AG04450 (cell line): ENCODE measurements at regions not wholly inside any gene's neighbourhood (a gene's known extent, or its start where the extent isn't known, plus 50 kb on each side); places are given as distances from the start of the nearest gene placed in this dataset.

Experiments
- CTCF ChIA-PET: fragments of 300-600, 350-600 bp; formaldehyde crosslinking; extraction: SDS; loops from one replicate; lab custom pipeline; 2022; ENCODE audit warnings: antibody characterized with exemption, inconsistent platforms; lab: Charles Lee
- POLR2A ChIA-PET: fragments of 350-600 bp; formaldehyde crosslinking; extraction: SDS; loops from one replicate; lab custom pipeline; 2021; ENCODE audit warnings: antibody characterized with exemption, inconsistent platforms; lab: Yijun Ruan, JAX
- DNase-seq: peaks from one replicate; pipeline ENCODE4 v3.0.0-alpha.2; 2011; ENCODE audit warnings: low read depth, low spot score
- H3K27ac ChIP-seq: one replicate; pipeline ENCODE4 v1.5.1; 2012; ENCODE audit warnings: low read depth, low read length, control low read depth
- H3K27me3 ChIP-seq: one replicate; pipeline ENCODE4 v1.6.0; 2012; ENCODE audit warnings: low read length; ENCODE audit not compliant: control insufficient read depth, insufficient read depth
- H3K4me3 ChIP-seq: 2 replicates; pipeline ENCODE4 v1.5.1; 2011; ENCODE audit warnings: mild to moderate bottlenecking, low read depth, low read length, control low read depth
- H3K9me3 ChIP-seq: 2 replicates; pipeline ENCODE4 v1.5.1; 2012; ENCODE audit warnings: low read length; ENCODE audit not compliant: control insufficient read depth, insufficient read depth
- TF ChIP-seq, protein P1 (sequence below): IDR thresholded peaks from 2 replicates; pipeline ENCODE4 v1.5.1; 2011; ENCODE audit warnings: low read depth, low read length, control low read depth, inconsistent platforms

DNA sequence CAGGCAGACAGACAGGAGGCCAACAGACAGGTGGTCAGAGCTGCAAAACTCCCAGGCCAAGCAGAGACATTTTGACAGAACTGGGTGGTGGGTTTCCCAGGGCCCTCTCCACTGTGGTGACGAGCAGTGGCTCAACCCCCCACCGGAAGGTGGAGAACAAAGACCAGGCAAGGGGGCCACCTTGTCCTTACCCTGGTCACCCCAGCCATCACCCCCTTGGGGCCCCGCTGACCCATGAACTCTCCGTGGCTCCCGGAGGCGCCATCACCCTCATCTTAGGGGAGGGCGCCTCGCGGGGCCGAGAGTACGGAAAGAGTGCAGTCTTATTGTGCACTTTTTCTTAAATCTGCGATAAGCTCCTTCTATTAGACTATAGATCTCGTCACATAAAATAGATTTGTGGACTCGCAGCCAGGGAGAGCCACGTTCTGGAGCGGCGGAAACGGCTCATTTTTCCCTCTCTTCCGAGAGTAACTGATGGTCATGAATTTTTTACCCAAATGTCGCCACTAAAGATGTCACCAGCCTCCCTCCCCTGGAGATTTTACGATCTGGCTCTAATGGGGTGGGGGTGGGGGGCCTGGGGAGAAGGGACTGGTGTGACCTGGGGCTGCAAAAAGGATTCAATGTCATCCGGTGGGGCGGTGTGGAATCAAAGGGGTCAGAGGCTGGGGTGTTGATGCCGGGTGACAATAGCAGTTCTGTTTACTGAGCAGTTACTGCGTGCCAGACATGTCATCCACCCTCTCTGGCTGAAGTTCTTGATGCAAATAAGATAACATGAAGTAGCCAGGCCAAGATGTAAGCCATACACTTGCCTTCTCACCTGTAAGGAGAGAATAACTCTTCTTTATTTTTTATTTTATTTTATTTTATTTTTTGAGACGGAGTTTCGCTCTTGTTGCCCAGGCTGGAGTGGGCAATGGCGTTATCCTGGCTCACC, 71.1 kb upstream of the MYL10 start:
- Histone ChIP-seq H3K27ac (no peak overlapping the region), H3K27me3 (peaks cover 36% of the 10 kb centered on the region), H3K4me3 (no peak overlapping the region), H3K9me3 (no peaks in the 10 kb centered on the region)
- TF ChIP-seq, protein P1, sequence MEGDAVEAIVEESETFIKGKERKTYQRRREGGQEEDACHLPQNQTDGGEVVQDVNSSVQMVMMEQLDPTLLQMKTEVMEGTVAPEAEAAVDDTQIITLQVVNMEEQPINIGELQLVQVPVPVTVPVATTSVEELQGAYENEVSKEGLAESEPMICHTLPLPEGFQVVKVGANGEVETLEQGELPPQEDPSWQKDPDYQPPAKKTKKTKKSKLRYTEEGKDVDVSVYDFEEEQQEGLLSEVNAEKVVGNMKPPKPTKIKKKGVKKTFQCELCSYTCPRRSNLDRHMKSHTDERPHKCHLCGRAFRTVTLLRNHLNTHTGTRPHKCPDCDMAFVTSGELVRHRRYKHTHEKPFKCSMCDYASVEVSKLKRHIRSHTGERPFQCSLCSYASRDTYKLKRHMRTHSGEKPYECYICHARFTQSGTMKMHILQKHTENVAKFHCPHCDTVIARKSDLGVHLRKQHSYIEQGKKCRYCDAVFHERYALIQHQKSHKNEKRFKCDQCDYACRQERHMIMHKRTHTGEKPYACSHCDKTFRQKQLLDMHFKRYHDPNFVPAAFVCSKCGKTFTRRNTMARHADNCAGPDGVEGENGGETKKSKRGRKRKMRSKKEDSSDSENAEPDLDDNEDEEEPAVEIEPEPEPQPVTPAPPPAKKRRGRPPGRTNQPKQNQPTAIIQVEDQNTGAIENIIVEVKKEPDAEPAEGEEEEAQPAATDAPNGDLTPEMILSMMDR, result no peak
- ChIA-PET POLR2A (no interaction called here), CTCF (interaction anchor here (0.6 kb wide), 1 partner anchor 488 kb away, joined by 3 read pairs; no protein-coding TSS in a partner anchor)
- DNase-seq, result no peak

DNA sequence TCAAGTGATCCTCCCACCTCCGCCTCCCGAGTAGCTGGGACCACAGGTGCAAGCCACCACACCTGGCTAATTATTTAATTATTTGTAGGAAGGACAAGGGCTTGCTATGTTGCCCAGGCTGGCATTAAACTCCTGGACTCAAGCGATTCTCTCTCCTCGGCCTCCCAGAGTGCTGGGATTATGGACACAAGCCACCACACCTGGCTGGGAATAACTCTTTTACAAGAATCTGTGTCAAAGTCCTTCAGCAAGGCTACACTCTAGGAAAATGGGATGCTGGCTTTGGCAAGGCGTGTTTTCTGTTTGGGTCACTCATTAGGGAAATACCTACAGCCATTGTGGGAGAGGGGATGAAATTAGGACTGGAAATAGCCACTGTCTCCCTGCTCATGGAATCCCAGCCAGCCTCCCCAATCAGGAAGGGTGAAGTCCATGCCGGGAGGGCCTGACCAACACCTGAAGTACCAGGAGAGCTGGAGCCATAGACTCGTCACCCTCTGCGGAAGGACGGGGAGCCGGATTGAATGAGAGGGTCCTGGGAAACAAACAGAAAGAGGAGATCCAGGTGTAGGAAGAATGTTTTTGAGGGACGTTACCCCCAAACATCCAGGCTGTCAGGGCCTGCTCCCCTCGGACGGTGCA, 72.2 kb upstream of the MYL10 start:
- TF ChIP-seq, protein P1, result no peak
- no peaks in the 10 kb centered on the region for H3K9me3 ChIP-seq
- no peak overlapping the region for H3K27ac ChIP-seq
- no peak for DNase-seq
- CTCF ChIA-PET, result interaction anchor here (2.8 kb wide), 1 partner anchor 13 kb away, joined by 10 read pairs; no protein-coding TSS in a partner anchor
- POLR2A ChIA-PET, result no interaction called here
- peaks cover 36% of the 10 kb centered on the region for H3K27me3 ChIP-seq
- H3K4me3 ChIP-seq, result no peak overlapping the region

DNA sequence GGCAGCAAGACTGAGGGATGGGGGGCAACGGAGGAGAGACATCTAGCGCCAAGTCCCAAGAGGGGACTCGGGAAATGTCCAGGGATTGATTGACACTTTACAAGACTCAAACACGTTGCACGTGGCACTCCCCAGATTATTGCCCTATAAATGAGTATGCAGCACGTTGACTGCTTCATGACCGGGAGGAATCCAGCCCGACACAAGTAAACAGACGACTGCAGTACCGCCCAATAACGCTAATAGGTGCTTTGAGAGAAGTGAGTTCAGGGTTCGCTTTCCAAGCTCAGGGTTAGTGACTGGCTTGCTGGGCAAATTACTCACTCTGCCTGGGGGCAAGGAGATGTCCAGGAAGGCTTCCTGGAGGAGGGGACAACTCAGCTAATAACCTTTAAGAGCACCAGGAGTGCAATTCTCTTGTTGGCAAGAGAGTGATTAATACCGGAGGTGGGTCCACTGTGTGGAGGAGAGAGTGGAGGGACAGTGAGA, 73.3 kb upstream of the MYL10 start:
- Histone ChIP-seq H3K27ac (no peak overlapping the region), H3K27me3 (peaks cover 44% of the 10 kb centered on the region), H3K9me3 (no peaks in the 10 kb centered on the region), H3K4me3 (no peak overlapping the region)
- POLR2A ChIA-PET, result interaction anchor here (1.3 kb wide), 1 partner anchor 21 kb away, joined by 4 read pairs; no protein-coding TSS in a partner anchor
- no peak for DNase-seq
- CTCF ChIA-PET, result interaction anchor here (1.0 to 2.8 kb wide), 2 partner anchors 14 to 40 kb away, joined by 5 to 10 read pairs; no protein-coding TSS in a partner anchor
- TF ChIP-seq, protein P1, result peak; percentile 13; the same call in 1 of the 2 replicates

DNA sequence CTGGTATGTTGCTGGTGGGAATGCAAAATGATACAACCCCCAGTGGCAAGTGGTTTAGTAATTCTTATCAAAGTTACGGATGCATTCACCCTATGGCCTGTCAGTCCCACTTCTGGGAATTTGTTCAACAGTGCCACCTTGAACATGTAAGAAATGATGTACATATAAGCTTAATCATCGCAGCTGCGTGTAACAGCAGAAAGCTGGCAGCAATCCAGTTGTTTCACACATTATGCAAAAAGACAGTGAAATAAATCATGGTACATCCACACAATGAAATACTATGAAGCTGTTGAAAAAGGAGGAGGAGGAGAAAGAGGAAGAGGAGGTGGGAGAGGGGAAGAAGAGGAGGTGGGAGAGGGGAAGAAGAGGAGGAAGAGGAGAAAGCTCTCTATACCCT, 76.2 kb upstream of the MYL10 start:
- TF ChIP-seq, protein P1, result no peak
- no peak for DNase-seq
- Histone ChIP-seq H3K4me3 (no peak overlapping the region), H3K27ac (no peak overlapping the region), H3K27me3 (peaks cover 27% of the 10 kb centered on the region), H3K9me3 (no peaks in the 10 kb centered on the region)
- ChIA-PET CTCF (no interaction called here), POLR2A (no interaction called here)

DNA sequence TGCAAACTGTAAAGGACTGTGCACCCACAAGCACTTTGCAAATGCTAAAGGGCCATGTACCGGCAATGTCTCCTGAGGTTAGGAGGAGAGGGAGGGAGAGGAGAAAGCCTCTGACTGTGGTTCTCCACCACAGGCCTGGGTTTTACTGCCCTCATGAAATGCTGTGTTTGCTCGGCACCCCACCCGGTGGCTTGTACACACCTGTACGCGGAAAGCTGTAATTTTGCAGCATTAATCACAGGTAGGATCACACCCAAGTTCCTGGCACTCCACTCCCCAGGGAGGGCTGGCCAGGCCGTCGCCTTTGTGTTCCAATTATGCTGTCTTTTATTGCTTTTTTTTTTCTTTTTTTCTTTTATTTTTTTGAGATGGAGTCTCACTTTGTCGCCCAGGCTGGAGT, 78.5 kb upstream of the MYL10 start:
- POLR2A ChIA-PET, result no interaction called here
- CTCF ChIA-PET, result no interaction called here
- TF ChIP-seq, protein P1, result no peak
- Histone ChIP-seq H3K27me3 (peaks cover 22% of the 10 kb centered on the region), H3K9me3 (no peaks in the 10 kb centered on the region), H3K4me3 (no peak overlapping the region), H3K27ac (no peak overlapping the region)
- DNase-seq, result no peak
